Smooth muscle cell (in vitro differentiated cells): ENCODE measurements at regions not wholly inside any gene's neighbourhood (a gene's known extent, or its start where the extent isn't known, plus 50 kb on each side); places are given as distances from the start of the nearest gene placed in this dataset.

Experiments used
- DNase-seq: peaks from one replicate; lab custom pipeline; 2025; ENCODE audit not compliant: unreplicated experiment; lab: John Stamatoyannopoulos, UW
- H2AFZ ChIP-seq: fragments of 200-600 bp; sonication (generic); 2 replicates; pipeline ENCODE4 v1.6.0; 2016; ENCODE audit warnings: antibody characterized with exemption, low read depth, mild to moderate bottlenecking
- H3F3A ChIP-seq: fragments of 200-600 bp; sonication (generic); 2 replicates; pipeline ENCODE4 v1.6.0; 2017; ENCODE audit warnings: antibody characterized with exemption, low read depth
- H3K27ac ChIP-seq: fragments of 200-600 bp; sonication (generic); 2 replicates; pipeline ENCODE4 v1.5.1; 2016; ENCODE audit warnings: low read depth, mild to moderate bottlenecking
- H3K27me3 ChIP-seq: fragments of 200-600 bp; sonication (generic); 2 replicates; pipeline ENCODE4 v1.6.1; 2016; ENCODE audit warnings: low read depth, mild to moderate bottlenecking
- H3K36me3 ChIP-seq: fragments of 200-600 bp; sonication (generic); 2 replicates; pipeline ENCODE4 v1.5.1; 2016; ENCODE audit warnings: low read depth
- H3K4me1 ChIP-seq: fragments of 200-600 bp; sonication (generic); 2 replicates; pipeline ENCODE4 v1.5.1; 2016; ENCODE audit warnings: low read depth
- H3K4me2 ChIP-seq: fragments of 200-600 bp; sonication (generic); 2 replicates; pipeline ENCODE4 v1.6.0; 2016; ENCODE audit warnings: mild to moderate bottlenecking
- H3K4me3 ChIP-seq: fragments of 200-600 bp; sonication (generic); 2 replicates; pipeline ENCODE4 v1.5.1; 2016; ENCODE audit warnings: mild to moderate bottlenecking
- H3K79me2 ChIP-seq: fragments of 200-600 bp; sonication (generic); 2 replicates; pipeline ENCODE4 v1.6.0; 2016; ENCODE audit warnings: low read depth, mild to moderate bottlenecking
- H3K9ac ChIP-seq: fragments of 200-600 bp; sonication (generic); 2 replicates; pipeline ENCODE4 v1.6.0; 2016; ENCODE audit warnings: low read depth
- H3K9me3 ChIP-seq: fragments of 200-600 bp; sonication (generic); replicated peaks from 2 replicates; pipeline ENCODE4 v1.5.1; 2016; ENCODE audit warnings: low read depth
- H4K20me1 ChIP-seq: fragments of 200-600 bp; sonication (generic); 2 replicates; pipeline ENCODE4 v1.6.0; 2016; ENCODE audit warnings: low read depth
- CTCF ChIP-seq: fragments of 200-600 bp; sonication (generic); IDR thresholded peaks from 2 replicates; pipeline ENCODE4 v1.5.1; 2017; ENCODE audit warnings: borderline replicate concordance, mild to moderate bottlenecking, antibody characterized with exemption; ENCODE audit not compliant: insufficient read depth, poor library complexity, severe bottlenecking
- WGBS: methylation state at CpG from one replicate; pipeline ENCODE4 v1.1.7; 2016; ENCODE audit warnings: low lambda C conversion rate; 5-methylcytosine and 5-hydroxymethylcytosine counted together

GRCh38 chr2:19684516-19684915 is 217.3 kb downstream of the TTC32 start:
- no peaks in the 10 kb centered on the region for H3K9me3 ChIP-seq
- H3K4me1 ChIP-seq: no peaks in the 10 kb centered on the region
- WGBS: 91% methylated on average over 7 of the region's 7 CpGs
- no peaks in the 10 kb centered on the region for H3K79me2 ChIP-seq
- no peak overlapping the region for H3K9ac ChIP-seq
- peaks cover 26% of the 10 kb centered on the region for H3K27me3 ChIP-seq
- H2AFZ ChIP-seq: no peak overlapping the region
- no peak for DNase-seq
- no peaks in the 10 kb centered on the region for H3K36me3 ChIP-seq
- H3K4me2 ChIP-seq: no peak overlapping the region
- no peaks in the 10 kb centered on the region for H4K20me1 ChIP-seq
- no peak for TF ChIP-seq CTCF
- H3F3A ChIP-seq: no peaks in the 10 kb centered on the region
- H3K4me3 ChIP-seq: no peak overlapping the region
- H3K27ac ChIP-seq: no peak overlapping the region

GRCh38 chr2:19683556-19683955 is 218.2 kb downstream of the TTC32 start:
- Histone ChIP-seq H3K79me2 (no peaks in the 10 kb centered on the region), H3K27me3 (peaks cover 33% of the 10 kb centered on the region), H2AFZ (no peak overlapping the region), H3K27ac (no peak overlapping the region), H3K9ac (no peak overlapping the region), H4K20me1 (no peaks in the 10 kb centered on the region), H3K4me3 (no peak overlapping the region), H3K4me2 (no peak overlapping the region), H3K36me3 (no peaks in the 10 kb centered on the region), H3K9me3 (no peaks in the 10 kb centered on the region), H3K4me1 (no peaks in the 10 kb centered on the region), H3F3A (no peaks in the 10 kb centered on the region)
- no peak for DNase-seq
- no peak for TF ChIP-seq CTCF

- Histone ChIP-seq H3K9me3 (no peaks in the 10 kb centered on the region), H3K4me2 (no peak overlapping the region), H3K9ac (no peak overlapping the region), H3F3A (no peaks in the 10 kb centered on the region), H3K27ac (no peak overlapping the region), H2AFZ (no peak overlapping the region), H3K79me2 (no peaks in the 10 kb centered on the region), H3K36me3 (no peaks in the 10 kb centered on the region), H3K4me1 (no peaks in the 10 kb centered on the region), H3K4me3 (no peak overlapping the region), H3K27me3 (peaks cover 34% of the 10 kb centered on the region), H4K20me1 (no peaks in the 10 kb centered on the region)
- DNase-seq: no peak
- TF ChIP-seq CTCF: no peak
- WGBS: 100% methylated on average over 1 of the region's 1 CpG
Measured at GRCh38 chr2:19682493-19682892, 219.3 kb downstream of the TTC32 start.

- Histone ChIP-seq H3K79me2 (no peaks in the 10 kb centered on the region), H3F3A (no peaks in the 10 kb centered on the region), H3K36me3 (no peaks in the 10 kb centered on the region), H3K4me2 (no peak overlapping the region), H3K4me3 (no peak overlapping the region), H3K4me1 (no peaks in the 10 kb centered on the region), H3K9ac (no peak overlapping the region), H4K20me1 (no peaks in the 10 kb centered on the region), H3K9me3 (no peaks in the 10 kb centered on the region), H3K27ac (no peak overlapping the region), H3K27me3 (peaks cover 32% of the 10 kb centered on the region), H2AFZ (no peak overlapping the region)
- DNase-seq: no peak
- 79% methylated on average over 16 of the region's 17 CpGs for WGBS
- no peak for TF ChIP-seq CTCF
Measured at GRCh38 chr2:19677825-19678518, 223.8 kb downstream of the TTC32 start.
